NCI-H1417 (cell line): ENCODE measurements at regions not wholly inside any gene's neighbourhood (a gene's known extent, or its start where the extent isn't known, plus 50 kb on each side); places are given as distances from the start of the nearest gene placed in this dataset.

Experiments
- DNase-seq, 3 experiments: peaks; one replicate each; lab custom pipeline; 2025; lab: John Stamatoyannopoulos, UW

DNA sequence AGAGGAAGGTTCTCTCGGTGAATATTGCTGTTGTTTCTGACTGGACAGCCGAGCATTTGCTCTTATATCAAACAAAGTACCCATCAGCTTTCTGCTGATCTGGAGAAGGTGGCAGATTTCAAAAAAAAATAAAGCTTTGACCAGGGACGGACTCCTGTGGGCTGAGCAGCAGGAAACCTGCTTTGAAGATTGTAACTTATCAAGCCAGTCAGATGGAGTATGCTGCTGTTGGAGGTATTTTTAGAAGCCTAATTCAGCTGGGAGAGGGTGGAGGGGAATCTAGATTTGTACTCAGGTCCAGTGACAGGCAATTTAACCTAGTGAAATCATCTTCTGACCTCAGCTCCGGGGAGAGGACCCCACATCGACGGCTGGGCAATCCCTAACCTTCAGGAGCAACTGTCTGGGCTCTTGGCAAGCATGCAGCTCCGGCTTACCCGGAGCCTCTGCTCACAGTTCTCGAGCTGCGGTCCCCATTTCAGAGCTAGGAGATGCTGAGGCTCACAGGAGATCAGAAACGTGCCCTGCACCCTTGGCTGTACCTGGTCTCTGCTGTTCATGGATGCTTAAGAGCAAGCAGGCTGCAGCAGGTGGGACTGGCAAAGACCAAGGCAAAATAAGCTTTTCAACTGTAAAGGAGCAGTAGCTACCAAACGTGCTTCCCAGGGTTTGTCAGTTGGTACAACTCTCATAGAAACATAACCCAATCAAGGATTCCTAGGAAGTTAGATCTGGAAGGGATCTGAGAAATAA lies 89.3 kb upstream of the ST8SIA2 start:
- DNase-seq: no peak

DNA sequence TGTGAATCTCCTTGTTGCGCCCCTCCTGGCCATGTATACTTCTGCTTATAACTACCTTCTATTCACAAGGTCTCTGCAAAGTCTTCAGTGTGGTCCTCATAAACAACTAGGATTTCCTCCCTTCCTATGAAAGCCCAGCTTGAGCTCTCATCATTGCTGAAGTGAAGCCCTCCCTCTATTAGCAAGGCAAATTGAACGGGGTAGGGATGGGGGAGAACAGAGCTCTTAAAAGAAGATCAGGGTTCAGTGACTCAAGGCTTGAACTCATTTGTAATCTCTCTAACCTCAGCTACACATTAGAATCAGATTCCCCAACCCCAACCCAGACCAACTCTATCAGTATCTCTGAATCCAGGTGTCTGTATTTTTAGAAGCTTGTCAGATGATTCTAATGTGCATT lies 88.3 kb upstream of the ST8SIA2 start:
- DNase-seq: peak; percentile 42 to 69 (median 62)

DNA sequence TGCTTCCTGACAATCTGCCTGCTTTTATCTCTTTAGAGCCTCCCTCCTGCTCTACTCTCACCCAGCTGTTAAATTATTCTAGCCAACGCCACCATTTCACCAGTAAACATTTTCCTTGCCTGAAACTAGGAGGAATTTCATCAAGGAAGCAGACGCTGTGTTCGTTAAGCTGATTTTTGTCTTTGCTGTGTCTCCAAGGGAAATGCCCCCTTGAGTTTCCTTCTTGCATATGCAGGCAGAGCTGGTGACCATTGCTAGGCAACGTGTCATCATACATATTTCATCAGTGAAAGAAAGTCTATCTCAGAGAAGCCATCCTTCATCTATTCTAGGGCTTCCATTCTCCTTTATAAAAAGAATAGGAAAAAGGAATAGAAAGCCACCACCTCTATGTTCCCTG lies 87.0 kb upstream of the ST8SIA2 start:
- DNase-seq: peak; percentile 11 to 44 (median 41)

DNA sequence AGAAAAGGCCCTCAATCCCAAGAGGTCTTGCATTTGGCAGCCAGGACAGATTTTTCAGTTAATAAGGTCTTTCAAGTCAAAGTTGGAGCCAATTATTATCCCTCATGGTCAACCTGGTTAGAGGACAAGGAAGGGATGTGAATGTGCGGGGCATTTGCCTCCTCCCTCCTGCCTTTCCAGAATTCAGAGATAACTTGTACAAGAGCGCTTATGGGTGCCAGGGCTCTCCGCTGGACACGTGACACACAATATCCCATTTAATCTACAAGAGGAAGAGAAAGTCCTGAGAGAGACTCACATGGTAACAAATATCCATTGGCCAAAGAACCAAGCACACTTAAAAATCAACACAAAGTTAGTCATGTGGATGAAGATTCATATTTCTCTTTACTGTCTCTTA lies 78.5 kb upstream of the ST8SIA2 start:
- no peak for DNase-seq

DNA sequence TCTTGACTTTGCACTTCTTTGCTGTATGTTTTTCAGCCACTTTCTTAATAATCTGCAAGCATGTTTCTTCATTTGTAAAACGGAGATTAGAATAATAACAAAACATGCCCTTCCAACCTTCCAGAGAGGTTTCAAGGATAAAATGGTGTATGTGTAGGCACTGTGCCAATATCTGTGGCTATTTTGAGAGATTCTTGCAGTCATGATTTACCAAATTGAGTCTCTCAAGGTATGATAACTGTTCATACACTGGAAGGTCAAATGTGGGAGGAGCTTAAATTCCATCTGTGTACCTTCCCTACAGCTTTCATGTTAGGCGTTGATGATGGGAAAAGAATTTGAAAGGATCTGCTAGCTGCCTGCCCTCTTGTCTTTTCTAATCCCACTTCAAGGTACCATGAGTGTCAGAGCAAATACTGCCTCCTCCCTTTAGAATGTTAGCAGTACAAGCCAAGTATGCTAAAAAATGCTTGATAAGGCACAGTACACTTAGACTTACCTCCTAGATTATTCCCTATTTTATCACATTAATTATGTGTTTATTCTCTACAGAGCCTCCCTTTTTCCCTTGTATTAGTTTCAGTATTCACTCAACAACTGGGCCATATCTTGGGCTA lies 78.0 kb upstream of the ST8SIA2 start:
- peak in 1 of 3 experiments; percentile 16 for DNase-seq

DNA sequence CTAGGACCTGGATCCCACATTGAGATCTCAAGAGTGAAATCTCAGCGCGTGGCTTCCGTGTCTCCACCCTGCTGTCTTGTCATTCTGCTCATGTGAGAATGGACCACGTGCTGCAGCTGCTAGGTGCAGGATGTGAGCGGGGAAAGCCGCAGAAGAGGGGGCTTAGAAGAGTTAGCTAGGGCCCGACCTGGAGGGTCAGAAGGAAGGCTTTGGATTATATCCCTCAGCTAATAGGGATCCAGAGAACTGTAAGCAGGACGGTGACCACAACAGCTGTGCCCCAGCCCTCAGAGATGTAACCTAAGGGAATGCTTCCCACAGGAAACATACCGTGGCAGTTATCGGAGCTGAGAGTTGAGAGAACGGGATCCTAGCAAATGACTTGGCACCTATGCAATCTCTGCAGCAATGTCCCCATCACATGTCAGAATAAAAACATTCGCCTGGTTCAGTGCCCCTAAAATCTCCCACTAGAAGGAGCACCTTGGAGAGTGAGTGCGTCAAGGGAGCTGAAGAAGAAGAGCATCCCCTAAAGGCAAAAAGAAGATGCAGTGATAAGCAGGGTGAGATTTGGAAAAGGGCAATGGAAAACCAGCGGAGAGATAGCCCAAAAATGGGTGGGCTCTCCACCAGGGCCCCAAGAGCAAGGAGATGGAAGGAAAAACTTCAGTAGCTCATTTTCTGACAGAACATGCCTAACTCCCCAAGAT lies 76.9 kb upstream of the ST8SIA2 start:
- DNase-seq: no peak

DNA sequence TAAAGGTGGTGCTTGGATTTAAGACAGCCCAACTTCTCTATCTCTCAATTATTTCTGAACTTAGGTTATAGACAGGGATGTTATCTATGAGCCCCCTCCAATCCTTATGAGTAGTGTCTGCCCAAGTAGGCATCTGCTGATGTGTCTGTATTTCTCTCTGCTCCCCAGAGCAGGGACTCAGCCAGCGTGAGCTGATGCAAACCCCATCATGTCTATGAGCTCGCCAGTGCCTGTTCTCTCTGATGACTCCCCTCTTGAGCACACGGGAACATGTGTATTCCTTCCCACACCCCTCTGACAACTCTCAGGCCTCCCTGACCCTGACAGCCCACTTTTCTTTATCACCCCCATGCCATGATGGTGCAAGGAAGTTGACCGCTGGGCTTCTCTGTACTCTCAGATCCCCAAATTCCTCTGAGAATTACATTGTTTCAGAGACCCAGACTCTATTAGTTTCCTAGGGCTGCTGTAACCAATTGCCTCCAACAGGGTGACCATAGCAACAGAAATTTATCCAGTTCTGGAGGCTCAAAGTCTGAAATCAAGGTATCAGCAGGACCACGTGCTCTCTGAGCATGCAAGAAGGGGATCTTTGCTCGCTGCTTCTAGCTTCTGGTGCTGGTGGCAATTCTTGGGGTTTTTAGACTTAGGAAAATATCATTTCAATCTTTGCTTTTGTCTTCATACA lies 73.5 kb upstream of the ST8SIA2 start:
- DNase-seq: no peak

DNA sequence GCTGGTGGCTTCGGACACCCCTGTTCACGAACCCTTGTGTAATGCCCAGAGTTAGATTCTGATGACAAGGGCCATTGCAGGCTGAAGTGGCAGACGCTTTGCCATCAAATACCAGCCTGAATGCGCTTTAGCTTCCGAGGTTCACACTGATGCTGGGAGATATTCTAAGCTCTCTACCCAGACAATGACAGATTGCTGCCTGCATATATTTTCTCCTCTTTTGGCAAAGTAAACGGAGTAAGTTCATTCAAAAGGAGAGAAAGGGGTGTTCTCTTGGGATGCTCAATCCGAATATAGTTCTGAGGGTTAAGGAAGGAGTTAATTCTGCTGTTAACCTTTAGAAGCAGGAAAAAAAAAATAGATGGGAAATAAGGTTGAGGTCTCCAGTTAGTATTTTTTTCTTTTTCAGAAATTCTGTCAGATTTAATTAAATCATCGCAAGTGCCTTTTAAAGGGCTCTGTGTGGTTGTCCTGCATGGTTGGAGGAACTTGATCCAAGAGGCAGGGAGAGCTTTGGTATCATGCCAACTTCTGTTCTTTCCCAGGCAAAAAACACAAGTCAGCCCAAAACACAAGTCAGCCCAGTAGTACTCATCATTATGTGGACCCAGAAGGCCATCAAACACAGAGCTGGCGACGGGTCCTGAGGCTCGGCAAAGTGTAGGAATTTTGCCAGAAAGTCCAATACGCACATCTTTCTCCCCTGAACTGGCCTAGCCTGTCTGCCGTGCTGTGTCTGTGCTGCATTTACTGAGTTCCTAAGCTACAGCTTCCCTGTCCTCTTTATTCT lies 70.9 kb upstream of the ST8SIA2 start:
- peak in 1 of 3 experiments; percentile 22 for DNase-seq

DNA sequence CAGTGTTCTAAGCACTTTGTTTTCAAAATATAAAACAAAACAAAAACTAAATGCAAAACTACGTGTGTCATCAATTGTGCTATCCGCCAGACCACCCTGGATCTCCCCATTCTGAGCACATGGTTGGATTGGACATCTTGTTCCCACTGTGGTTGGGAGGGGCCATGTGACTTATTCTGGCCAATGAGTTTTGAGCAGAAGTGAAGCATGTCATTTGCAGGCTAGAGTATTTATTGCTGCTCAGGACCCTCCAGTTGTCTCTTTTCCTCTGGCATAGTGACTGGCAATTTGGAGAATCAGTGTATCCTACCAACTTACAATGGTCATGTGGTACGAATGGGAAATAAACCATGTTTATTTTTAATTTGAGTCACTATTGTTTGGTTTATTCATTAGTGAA lies 70.2 kb upstream of the ST8SIA2 start:
- DNase-seq: no peak

DNA sequence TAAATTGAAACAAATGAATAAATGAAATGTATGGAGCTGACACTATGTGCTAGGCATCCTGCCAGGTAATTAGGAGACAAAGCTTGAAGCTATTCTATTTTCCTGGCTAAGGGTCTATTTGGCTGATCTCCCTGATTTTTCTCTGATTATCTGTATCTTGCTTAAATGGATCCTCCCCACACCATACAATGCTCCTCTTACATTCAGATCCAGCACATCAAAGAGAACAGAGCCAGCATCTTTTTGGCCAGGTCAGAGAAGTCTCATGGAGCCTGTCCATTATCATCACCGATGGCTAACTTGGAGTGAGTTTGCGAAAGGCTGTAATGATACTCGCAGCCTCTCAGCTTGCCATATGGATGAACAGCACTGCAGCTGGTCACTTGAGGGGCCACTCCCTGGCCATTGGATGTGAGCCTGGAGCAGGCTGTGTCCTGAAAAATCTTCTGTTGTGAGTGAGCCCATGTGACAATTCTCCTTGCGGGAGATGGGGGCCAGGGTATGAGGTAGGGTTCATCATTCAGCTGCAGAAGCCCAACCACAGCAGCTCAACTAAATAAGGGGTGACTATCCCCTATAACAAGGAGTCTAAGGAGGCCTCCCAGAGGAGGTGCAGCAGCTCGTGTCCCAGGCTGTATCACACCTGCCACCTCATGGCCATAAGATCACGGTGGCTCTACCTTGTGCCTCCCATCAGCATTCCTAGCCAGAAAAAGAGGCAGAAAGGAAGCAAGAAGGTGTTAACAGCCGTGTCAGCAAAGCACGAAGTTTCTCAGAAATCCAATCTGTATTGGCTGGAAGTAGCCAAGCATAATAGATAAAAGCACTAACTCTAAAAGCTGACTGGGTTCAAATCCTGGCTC lies 69.3 kb upstream of the ST8SIA2 start:
- DNase-seq: peak in 1 of 3 experiments; percentile 21

DNA sequence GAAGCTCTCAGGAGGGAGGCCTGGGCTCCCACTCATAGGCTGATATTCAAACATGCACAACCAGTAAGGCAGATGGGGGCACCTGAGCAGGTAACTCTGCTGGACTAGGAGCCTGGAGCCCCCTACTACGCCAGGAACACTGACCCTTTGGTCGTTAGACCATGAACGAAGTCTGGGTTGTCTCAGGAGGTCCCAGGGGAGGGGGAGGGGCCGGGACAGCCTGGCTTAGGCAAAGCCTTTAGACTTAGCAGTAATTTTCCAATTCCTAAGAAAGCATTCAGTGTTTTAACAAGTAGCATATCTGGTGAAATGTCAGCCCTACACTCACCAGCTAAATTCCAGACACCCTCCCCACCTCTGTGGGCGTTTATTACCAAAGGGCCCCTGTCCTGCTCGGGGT lies 67.4 kb upstream of the ST8SIA2 start:
- DNase-seq: no peak

DNA sequence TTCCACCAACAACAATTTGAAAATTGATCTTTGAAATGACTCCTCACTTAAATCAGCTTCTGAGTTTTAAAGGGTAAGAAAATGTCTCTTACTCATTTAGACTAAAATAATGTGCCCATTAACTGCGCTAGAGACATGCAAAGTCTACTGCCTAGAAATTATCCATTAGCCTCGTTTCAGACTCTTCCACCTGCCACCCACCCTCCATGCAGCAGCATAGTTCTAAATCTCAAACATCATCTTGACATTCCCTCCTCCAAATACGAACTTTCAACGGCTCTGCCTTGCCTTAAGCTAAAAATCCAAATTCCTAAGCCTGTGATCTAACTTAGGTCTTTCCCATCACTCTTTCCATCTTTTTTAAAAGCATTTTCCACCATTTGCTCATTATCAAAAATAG lies 66.6 kb upstream of the ST8SIA2 start:
- DNase-seq: no peak

DNA sequence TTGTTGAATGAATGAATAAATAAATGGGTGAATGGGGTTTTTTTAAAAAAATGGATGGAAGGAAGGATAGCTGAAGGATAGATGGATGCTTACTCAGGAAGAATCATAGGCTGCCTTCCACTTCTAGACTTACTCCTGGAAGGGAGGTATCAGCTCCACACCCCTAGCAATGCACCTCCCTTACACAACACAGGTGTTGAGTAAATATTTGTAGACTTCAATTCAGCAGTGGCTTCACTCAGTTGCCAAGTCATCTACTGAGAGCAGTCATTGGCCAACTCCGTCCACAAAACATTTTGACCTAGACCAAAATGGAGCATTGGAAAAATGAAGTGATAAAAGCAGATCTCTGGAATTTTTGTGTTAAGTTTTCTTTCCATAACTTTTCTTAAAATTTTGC lies 65.5 kb upstream of the ST8SIA2 start:
- DNase-seq: no peak

DNA sequence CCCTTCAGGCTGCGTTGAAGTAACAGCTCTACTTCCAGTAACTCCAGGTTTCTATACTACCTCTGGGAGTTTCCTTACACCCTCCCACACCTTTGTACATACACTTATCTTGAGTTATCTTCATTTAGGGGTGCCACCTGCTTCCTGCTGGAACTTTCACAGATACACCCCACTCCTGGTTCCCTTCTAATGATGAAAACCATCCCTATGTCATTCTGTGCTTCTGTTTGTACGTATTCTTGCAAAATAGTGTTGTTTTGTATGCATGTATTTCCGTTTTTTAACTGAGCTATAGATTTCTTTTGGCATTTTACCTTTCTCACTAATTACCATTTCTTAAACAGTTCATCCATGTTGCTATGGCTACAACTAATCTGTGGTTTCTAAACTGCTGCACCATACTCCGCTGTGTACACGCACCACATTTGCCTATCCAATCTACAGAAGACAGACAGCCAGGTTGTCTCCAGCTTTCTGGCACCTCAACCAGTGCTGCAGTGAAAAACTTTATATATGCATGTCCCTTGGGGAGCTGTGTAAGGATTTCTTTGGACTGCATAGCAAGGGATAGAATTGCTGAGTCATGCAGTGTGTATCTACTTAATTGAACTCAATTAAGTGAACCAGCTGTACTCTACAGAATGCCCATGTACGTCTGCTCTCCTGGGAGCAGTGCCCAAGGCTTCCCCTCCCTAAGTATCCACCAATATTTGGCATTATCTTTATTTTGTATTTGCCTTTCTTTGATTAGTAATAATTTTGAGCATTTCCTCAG lies 61.4 kb upstream of the ST8SIA2 start:
- peak in 1 of 3 experiments; percentile 10 for DNase-seq

DNA sequence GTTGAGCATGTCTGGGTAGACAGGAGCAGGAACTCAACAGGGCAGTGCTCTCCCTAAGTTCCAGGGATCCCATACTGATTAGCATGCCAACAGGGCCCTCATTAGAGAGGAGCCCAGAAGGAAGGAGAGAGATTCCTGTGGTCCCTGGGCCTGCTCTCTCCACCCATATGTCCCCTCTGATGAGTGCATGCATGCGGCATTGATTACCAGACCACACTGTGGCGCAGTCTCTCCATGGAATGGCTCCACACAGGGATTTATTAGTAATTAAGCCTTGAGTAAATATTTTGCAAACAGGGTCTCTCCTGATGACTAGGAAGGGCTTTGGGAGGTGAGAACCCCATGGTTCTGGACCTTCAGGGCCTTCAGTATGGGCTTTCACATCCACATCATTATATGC lies 60.0 kb upstream of the ST8SIA2 start:
- no peak for DNase-seq

DNA sequence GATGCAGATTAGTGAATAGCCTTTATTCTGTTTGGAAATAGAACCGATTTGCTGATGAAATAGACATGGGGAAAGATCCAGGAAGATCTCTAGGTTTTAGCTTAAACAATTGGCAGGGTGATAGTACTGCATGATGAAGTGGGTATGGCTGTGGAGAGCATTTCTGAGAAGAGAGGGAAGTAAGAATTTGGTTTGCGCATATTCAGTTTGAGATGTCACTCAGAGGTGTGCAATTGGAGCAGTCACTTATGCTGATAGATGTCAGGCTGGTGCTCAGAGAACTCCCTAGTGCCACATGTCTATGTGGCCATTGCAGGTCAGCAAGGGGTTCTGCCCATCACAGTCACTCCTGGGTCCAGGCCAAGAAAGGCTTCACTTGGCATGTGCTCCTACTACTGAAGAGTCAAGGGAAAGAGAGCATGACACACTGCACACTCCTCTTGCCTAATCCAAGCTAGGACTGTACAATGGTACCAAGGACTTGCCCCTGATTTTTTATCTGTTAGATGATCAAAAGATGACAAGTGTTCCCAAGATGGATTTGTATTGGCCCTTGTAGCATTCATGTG lies 57.2 kb upstream of the ST8SIA2 start:
- DNase-seq: no peak

DNA sequence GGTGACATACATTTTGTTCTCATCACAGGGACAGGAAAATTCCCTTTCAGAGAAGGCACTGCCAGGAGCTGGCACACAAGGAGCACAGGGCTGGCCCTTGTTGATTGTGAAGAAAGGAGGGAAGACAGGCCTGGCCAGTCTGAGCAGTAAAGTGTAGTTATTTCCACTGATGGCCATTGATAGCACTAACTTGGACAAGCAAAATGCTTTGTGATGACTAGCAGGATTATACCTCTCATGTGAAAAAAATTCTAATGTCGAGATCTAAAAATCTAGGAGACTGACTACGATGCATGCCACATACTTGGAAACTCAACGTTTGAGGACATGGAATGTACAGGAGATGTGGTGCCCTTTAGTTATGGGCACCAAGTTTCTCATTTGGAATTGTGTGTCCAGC lies 54.3 kb upstream of the ST8SIA2 start:
- DNase-seq: no peak
